OCI-LY7 (cell line): ENCODE measurements at regions not wholly inside any gene's neighbourhood (a gene's known extent, or its start where the extent isn't known, plus 50 kb on each side); places are given as distances from the start of the nearest gene placed in this dataset.

ENCODE experiments used
- CTCF ChIP-seq: fragments of 200-600 bp; sonication (generic); conservative IDR thresholded peaks from 2 replicates; pipeline ENCODE4 v1.5.1; 2014; ENCODE audit warnings: mild to moderate bottlenecking, antibody characterized with exemption, low read length, moderate library complexity, mixed read lengths
- EZH2phosphoT487 ChIP-seq: fragments of 200-600 bp; sonication (generic); IDR thresholded peaks from 2 replicates; pipeline ENCODE4 v1.6.1; 2018; ENCODE audit warnings: low read depth, borderline replicate concordance, mild to moderate bottlenecking, mixed run types, antibody characterized with exemption, low read length, moderate library complexity, mixed read lengths

GRCh38 chr3:84789961-84790360 lies 168.8 kb upstream of the CADM2 start:
- no peak for TF ChIP-seq CTCF
- no peak for TF ChIP-seq EZH2phosphoT487
